HEK293 (cell line): ENCODE measurements at regions not wholly inside any gene's neighbourhood (a gene's known extent, or its start where the extent isn't known, plus 50 kb on each side); places are given as distances from the start of the nearest gene placed in this dataset.

Experiments
- CTCF ChIA-PET: fragments of 350-600 bp; formaldehyde crosslinking; extraction: SDS; loops from one replicate; lab custom pipeline; 2021; ENCODE audit warnings: antibody characterized with exemption; lab: Yijun Ruan, JAX
- POLR2A ChIA-PET: fragments of 300-600 bp; formaldehyde crosslinking; extraction: SDS; loops from one replicate; lab custom pipeline; 2020; ENCODE audit warnings: antibody characterized with exemption, inconsistent platforms; lab: Yijun Ruan, JAX
- H3K27ac ChIP-seq: fragments of 200-500 bp; sonication (Bioruptor generic); 2 replicates; pipeline ENCODE4 v1.5.1; 2014; ENCODE audit warnings: low read depth, low read length, control low read depth, inconsistent platforms; ENCODE audit errors: extremely low read depth
- H3K36me3 ChIP-seq, 2 experiments: fragments of 200-500 bp in 1 of 2; sonication (Bioruptor generic) in 1 of 2; 1 replicate in 1 of 2; 2 replicates in 1 of 2; pipeline ENCODE4 v1.5.1; 2014 to 2017; ENCODE audit warnings: inconsistent platforms in 2 of 2, low read length in 2 of 2; ENCODE audit not compliant: control insufficient read depth in 2 of 2, insufficient read depth in 1 of 2
- H3K4me1 ChIP-seq: fragments of 200-500 bp; sonication (Bioruptor generic); 2 replicates; pipeline ENCODE4 v1.5.1; 2014; ENCODE audit warnings: mild to moderate bottlenecking, low read length, inconsistent platforms; ENCODE audit not compliant: control insufficient read depth, insufficient read depth
- H3K4me3 ChIP-seq: 2 replicates; pipeline ENCODE4 v1.5.1; 2011; ENCODE audit warnings: low read depth, mild to moderate bottlenecking, control low read depth, low read length, moderate library complexity
- H3K9me3 ChIP-seq: fragments of 200-500 bp; sonication (Bioruptor generic); 2 replicates; pipeline ENCODE4 v1.5.1; 2014; ENCODE audit warnings: low read depth, low read length, inconsistent platforms; ENCODE audit not compliant: control insufficient read depth, insufficient read depth
- EGR2 ChIP-seq: fragments of 450-650 bp; formaldehyde crosslinking; IDR thresholded peaks from 2 replicates; pipeline ENCODE4 v1.5.1; 2016; ENCODE audit warnings: low read depth, missing biosample characterization, missing genetic modification characterization
- MZF1 ChIP-seq: fragments of 450-650 bp; formaldehyde crosslinking; IDR thresholded peaks from 2 replicates; pipeline ENCODE4 v1.5.1; 2017; ENCODE audit warnings: missing biosample characterization, missing genetic modification characterization, borderline replicate concordance
- RBAK ChIP-seq: fragments of 450-650 bp; formaldehyde crosslinking; IDR thresholded peaks from 2 replicates; pipeline ENCODE4 v1.5.1; 2016; ENCODE audit warnings: missing biosample characterization, missing genetic modification characterization
- SALL2 ChIP-seq: fragments of 450-650 bp; formaldehyde crosslinking; IDR thresholded peaks from 2 replicates; pipeline ENCODE4 v1.5.0; 2017; ENCODE audit warnings: missing biosample characterization, mild to moderate bottlenecking, missing genetic modification characterization, borderline replicate concordance
- SCRT1 ChIP-seq: fragments of 450-650 bp; formaldehyde crosslinking; IDR thresholded peaks from 2 replicates; pipeline ENCODE4 v1.5.1; 2016; ENCODE audit warnings: missing biosample characterization, missing genetic modification characterization, borderline replicate concordance
- ZBTB20 ChIP-seq: fragments of 450-650 bp; formaldehyde crosslinking; IDR thresholded peaks from 2 replicates; pipeline ENCODE4 v1.5.1; 2016; ENCODE audit warnings: missing biosample characterization, missing genetic modification characterization
- ZFHX2 ChIP-seq: fragments of 450-650 bp; formaldehyde crosslinking; conservative IDR thresholded peaks from 2 replicates; pipeline ENCODE4 v1.5.1; 2016; ENCODE audit warnings: missing biosample characterization, missing genetic modification characterization
- ZFP69B ChIP-seq: fragments of 450-650 bp; formaldehyde crosslinking; IDR thresholded peaks from 2 replicates; pipeline ENCODE4 v1.5.1; 2016; ENCODE audit warnings: missing biosample characterization, missing genetic modification characterization
- ZNF133 ChIP-seq: fragments of 450-650 bp; formaldehyde crosslinking; IDR thresholded peaks from 2 replicates; pipeline ENCODE4 v1.5.1; 2016; ENCODE audit warnings: missing biosample characterization, missing genetic modification characterization
- ZNF155 ChIP-seq: fragments of 450-650 bp; formaldehyde crosslinking; IDR thresholded peaks from 2 replicates; pipeline ENCODE4 v1.5.1; 2016; ENCODE audit warnings: missing biosample characterization, missing genetic modification characterization
- ZNF157 ChIP-seq: fragments of 450-650 bp; formaldehyde crosslinking; IDR thresholded peaks from 2 replicates; pipeline ENCODE4 v1.5.1; 2016; ENCODE audit warnings: missing biosample characterization, missing genetic modification characterization
- ZNF174 ChIP-seq: fragments of 450-650 bp; formaldehyde crosslinking; IDR thresholded peaks from 2 replicates; pipeline ENCODE4 v1.5.0; 2017; ENCODE audit warnings: missing biosample characterization, mild to moderate bottlenecking, missing genetic modification characterization
- ZNF184 ChIP-seq: fragments of 450-650 bp; IDR thresholded peaks from 2 replicates; pipeline ENCODE4 v1.5.1; 2018; ENCODE audit warnings: missing biosample characterization, mild to moderate bottlenecking, missing genetic modification characterization
- ZNF423 ChIP-seq: fragments of 450-650 bp; formaldehyde crosslinking; IDR thresholded peaks from 2 replicates; pipeline ENCODE4 v1.5.1; 2016; ENCODE audit warnings: missing biosample characterization, missing genetic modification characterization
- ZNF426 ChIP-seq: fragments of 450-650 bp; formaldehyde crosslinking; IDR thresholded peaks from 2 replicates; pipeline ENCODE4 v1.5.1; 2017; ENCODE audit warnings: missing biosample characterization, missing genetic modification characterization, mild to moderate bottlenecking, inconsistent platforms, moderate library complexity
- ZNF529 ChIP-seq: fragments of 450-650 bp; formaldehyde crosslinking; IDR thresholded peaks from 2 replicates; pipeline ENCODE4 v1.5.1; 2017; ENCODE audit warnings: missing genetic modification characterization, missing biosample characterization; ENCODE audit not compliant: insufficient replicate concordance
- ZNF555 ChIP-seq: fragments of 450-650 bp; formaldehyde crosslinking; conservative IDR thresholded peaks from 2 replicates; pipeline ENCODE4 v1.5.1; 2017; ENCODE audit warnings: missing biosample characterization, mild to moderate bottlenecking, missing genetic modification characterization, inconsistent platforms
- ZNF664 ChIP-seq: fragments of 450-650 bp; formaldehyde crosslinking; IDR thresholded peaks from 2 replicates; pipeline ENCODE4 v1.5.1; 2016; ENCODE audit warnings: missing biosample characterization, missing genetic modification characterization
- ZSCAN30 ChIP-seq: fragments of 450-650 bp; IDR thresholded peaks from 2 replicates; pipeline ENCODE4 v1.5.1; 2018; ENCODE audit warnings: missing biosample characterization, mild to moderate bottlenecking, missing genetic modification characterization, moderate library complexity
- TF ChIP-seq, protein P1 (sequence below): fragments of 450-650 bp; formaldehyde crosslinking; IDR thresholded peaks from 2 replicates; pipeline ENCODE4 v1.5.1; 2016; ENCODE audit warnings: missing biosample characterization, missing genetic modification characterization, low read depth
- TF ChIP-seq, protein P2 (sequence below): fragments of 450-650 bp; formaldehyde crosslinking; IDR thresholded peaks from 2 replicates; pipeline ENCODE4 v1.5.1; 2016; ENCODE audit warnings: missing biosample characterization, missing genetic modification characterization
- TF ChIP-seq, protein P3 (sequence below): fragments of 450-650 bp; formaldehyde crosslinking; IDR thresholded peaks from 2 replicates; pipeline ENCODE4 v1.5.1; 2016; ENCODE audit warnings: missing biosample characterization, missing genetic modification characterization
- TF ChIP-seq, protein P4 (sequence below): IDR thresholded peaks from 2 replicates; pipeline ENCODE4 v1.6.1; 2011; ENCODE audit warnings: mild to moderate bottlenecking, low read depth, low read length, borderline replicate concordance

DNA sequence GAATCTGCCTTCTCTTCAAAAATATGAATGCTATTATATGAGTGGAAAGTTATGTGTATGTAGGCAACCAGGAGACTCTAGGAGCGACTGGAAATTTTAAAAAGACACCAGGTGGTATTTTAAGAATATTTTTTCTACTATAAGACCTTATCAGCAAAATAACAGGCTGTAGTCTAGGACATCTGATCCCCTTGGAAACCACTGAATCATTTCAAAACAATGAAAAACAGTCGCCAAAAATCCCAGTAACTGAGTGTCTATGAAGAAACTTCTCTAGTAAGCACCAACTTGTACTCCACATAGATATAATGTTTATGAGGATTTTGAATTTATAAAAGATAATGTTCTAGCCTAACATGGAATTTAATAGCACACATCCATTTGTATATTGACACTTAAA lies 358.5 kb downstream of the GPATCH2 start:
- Histone ChIP-seq H3K27ac (no peak overlapping the region), H3K36me3 (no peaks in the 10 kb centered on the region), H3K4me3 (no peak overlapping the region), H3K4me1 (no peaks in the 10 kb centered on the region), H3K9me3 (no peaks in the 10 kb centered on the region)
- CTCF ChIA-PET: no interaction called here
- POLR2A ChIA-PET: no interaction called here
- TF ChIP-seq ZNF184 (tag by site-specific recombination): no peak
- no peak for TF ChIP-seq ZNF664 (tag by site-specific recombination)
- TF ChIP-seq ZFP69B (tag by site-specific recombination): no peak
- no peak for TF ChIP-seq RBAK (tag by site-specific recombination)
- TF ChIP-seq MZF1 (tag by site-specific recombination): no peak
- no peak for TF ChIP-seq EGR2 (tag by site-specific recombination)
- TF ChIP-seq ZNF555 (tag by site-specific recombination): no peak
- TF ChIP-seq ZNF155: no peak
- TF ChIP-seq, protein P1, sequence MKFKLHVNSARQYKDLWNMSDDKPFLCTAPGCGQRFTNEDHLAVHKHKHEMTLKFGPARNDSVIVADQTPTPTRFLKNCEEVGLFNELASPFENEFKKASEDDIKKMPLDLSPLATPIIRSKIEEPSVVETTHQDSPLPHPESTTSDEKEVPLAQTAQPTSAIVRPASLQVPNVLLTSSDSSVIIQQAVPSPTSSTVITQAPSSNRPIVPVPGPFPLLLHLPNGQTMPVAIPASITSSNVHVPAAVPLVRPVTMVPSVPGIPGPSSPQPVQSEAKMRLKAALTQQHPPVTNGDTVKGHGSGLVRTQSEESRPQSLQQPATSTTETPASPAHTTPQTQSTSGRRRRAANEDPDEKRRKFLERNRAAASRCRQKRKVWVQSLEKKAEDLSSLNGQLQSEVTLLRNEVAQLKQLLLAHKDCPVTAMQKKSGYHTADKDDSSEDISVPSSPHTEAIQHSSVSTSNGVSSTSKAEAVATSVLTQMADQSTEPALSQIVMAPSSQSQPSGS (tag by site-specific recombination): no peak
- TF ChIP-seq, protein P2, sequence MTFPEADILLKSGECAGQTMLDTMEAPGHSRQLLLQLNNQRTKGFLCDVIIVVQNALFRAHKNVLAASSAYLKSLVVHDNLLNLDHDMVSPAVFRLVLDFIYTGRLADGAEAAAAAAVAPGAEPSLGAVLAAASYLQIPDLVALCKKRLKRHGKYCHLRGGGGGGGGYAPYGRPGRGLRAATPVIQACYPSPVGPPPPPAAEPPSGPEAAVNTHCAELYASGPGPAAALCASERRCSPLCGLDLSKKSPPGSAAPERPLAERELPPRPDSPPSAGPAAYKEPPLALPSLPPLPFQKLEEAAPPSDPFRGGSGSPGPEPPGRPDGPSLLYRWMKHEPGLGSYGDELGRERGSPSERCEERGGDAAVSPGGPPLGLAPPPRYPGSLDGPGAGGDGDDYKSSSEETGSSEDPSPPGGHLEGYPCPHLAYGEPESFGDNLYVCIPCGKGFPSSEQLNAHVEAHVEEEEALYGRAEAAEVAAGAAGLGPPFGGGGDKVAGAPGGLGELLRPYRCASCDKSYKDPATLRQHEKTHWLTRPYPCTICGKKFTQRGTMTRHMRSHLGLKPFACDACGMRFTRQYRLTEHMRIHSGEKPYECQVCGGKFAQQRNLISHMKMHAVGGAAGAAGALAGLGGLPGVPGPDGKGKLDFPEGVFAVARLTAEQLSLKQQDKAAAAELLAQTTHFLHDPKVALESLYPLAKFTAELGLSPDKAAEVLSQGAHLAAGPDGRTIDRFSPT (tag by site-specific recombination): no peak

- Histone ChIP-seq H3K27ac (no peak overlapping the region), H3K36me3 (no peaks in the 10 kb centered on the region), H3K9me3 (no peaks in the 10 kb centered on the region), H3K4me1 (no peaks in the 10 kb centered on the region), H3K4me3 (no peak overlapping the region)
- TF ChIP-seq ZFHX2 (tag by site-specific recombination) (no peak), MZF1 (tag by site-specific recombination) (no peak)
- CTCF ChIA-PET: no interaction called here
- POLR2A ChIA-PET: no interaction called here
These were observed 360.8 kb downstream of the GPATCH2 start for GRCh38 chr1:217270101-217270500.

GRCh38 chr1:217268058-217268457 lies 362.8 kb downstream of the GPATCH2 start:
- H3K4me3 ChIP-seq: no peak overlapping the region
- no peaks in the 10 kb centered on the region for H3K9me3 ChIP-seq
- CTCF ChIA-PET: interaction anchor here (0.6 kb wide), 2 partner anchors 375 to 661 kb away, joined by 3 read pairs; no protein-coding TSS in a partner anchor
- POLR2A ChIA-PET: no interaction called here
- no peak overlapping the region for H3K27ac ChIP-seq
- no peak for TF ChIP-seq ZSCAN30
- TF ChIP-seq SCRT1: no peak
- TF ChIP-seq ZBTB20: no peak
- no peak for TF ChIP-seq ZNF157 (tag by site-specific recombination)
- no peak for TF ChIP-seq ZNF423 (tag by site-specific recombination)
- no peak for TF ChIP-seq ZNF174 (tag by site-specific recombination)
- no peak for TF ChIP-seq ZNF529 (tag by site-specific recombination)
- no peak for TF ChIP-seq ZNF426
- TF ChIP-seq SALL2 (tag by site-specific recombination): no peak
- TF ChIP-seq ZNF133: no peak
- TF ChIP-seq, protein P3, sequence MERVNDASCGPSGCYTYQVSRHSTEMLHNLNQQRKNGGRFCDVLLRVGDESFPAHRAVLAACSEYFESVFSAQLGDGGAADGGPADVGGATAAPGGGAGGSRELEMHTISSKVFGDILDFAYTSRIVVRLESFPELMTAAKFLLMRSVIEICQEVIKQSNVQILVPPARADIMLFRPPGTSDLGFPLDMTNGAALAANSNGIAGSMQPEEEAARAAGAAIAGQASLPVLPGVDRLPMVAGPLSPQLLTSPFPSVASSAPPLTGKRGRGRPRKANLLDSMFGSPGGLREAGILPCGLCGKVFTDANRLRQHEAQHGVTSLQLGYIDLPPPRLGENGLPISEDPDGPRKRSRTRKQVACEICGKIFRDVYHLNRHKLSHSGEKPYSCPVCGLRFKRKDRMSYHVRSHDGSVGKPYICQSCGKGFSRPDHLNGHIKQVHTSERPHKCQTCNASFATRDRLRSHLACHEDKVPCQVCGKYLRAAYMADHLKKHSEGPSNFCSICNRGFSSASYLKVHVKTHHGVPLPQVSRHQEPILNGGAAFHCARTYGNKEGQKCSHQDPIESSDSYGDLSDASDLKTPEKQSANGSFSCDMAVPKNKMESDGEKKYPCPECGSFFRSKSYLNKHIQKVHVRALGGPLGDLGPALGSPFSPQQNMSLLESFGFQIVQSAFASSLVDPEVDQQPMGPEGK: no peak
- TF ChIP-seq, protein P4, sequence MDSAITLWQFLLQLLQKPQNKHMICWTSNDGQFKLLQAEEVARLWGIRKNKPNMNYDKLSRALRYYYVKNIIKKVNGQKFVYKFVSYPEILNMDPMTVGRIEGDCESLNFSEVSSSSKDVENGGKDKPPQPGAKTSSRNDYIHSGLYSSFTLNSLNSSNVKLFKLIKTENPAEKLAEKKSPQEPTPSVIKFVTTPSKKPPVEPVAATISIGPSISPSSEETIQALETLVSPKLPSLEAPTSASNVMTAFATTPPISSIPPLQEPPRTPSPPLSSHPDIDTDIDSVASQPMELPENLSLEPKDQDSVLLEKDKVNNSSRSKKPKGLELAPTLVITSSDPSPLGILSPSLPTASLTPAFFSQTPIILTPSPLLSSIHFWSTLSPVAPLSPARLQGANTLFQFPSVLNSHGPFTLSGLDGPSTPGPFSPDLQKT: no peak
- TF ChIP-seq, all 188 proteins: peak for 0
- Histone ChIP-seq H3K36me3 (no peaks in the 10 kb centered on the region), H3K4me1 (no peaks in the 10 kb centered on the region)
